GM18870 (cell line): ENCODE measurements at regions not wholly inside any gene's neighbourhood (a gene's known extent, or its start where the extent isn't known, plus 50 kb on each side); places are given as distances from the start of the nearest gene placed in this dataset.
"Not testable (repeated sequence)": the region's sequence is repeated elsewhere in the genome, so short reads cannot be mapped to it uniquely, and the experiment has no call there.

ENCODE experiments used
- ATAC-seq: cut with Tn5 transposase; IDR thresholded peaks from one replicate; pipeline ENCODE4 v1.9.1; 2021; ENCODE audit warnings: moderate library complexity; ENCODE audit not compliant: unreplicated experiment

- no peak for ATAC-seq
Measured at GRCh38 chr2:185473838-185474237, 264.8 kb upstream of the FSIP2 start.

- no peak for ATAC-seq
Measured at GRCh38 chr2:185475914-185476313, 262.7 kb upstream of the FSIP2 start.

- ATAC-seq = peak; percentile 41
Measured at GRCh38 chr2:185477452-185477851, 261.2 kb upstream of the FSIP2 start.

- ATAC-seq = no peak
Measured at GRCh38 chr2:185484602-185485001, 254.0 kb upstream of the FSIP2 start.

- ATAC-seq = no peak
Measured at GRCh38 chr2:185502351-185502750, 236.3 kb upstream of the FSIP2 start.

GRCh38 chr2:185507719-185508118, 230.9 kb upstream of the FSIP2 start:
- ATAC-seq = no peak

GRCh38 chr2:185510060-185510459, 228.5 kb upstream of the FSIP2 start:
- ATAC-seq = no peak

GRCh38 chr2:185511925-185512324, 226.7 kb upstream of the FSIP2 start:
- ATAC-seq = no peak

- ATAC-seq = no peak
Measured at GRCh38 chr2:185522472-185522871, 216.1 kb upstream of the FSIP2 start.

- not testable (repeated sequence) for ATAC-seq
Measured at GRCh38 chr2:185524242-185524641, 214.4 kb upstream of the FSIP2 start.

- ATAC-seq = no peak
Measured at GRCh38 chr2:185526161-185526560, 212.4 kb upstream of the FSIP2 start.

- no peak for ATAC-seq
Measured at GRCh38 chr2:185531721-185532120, 206.9 kb upstream of the FSIP2 start.

GRCh38 chr2:185537689-185538088, 200.9 kb upstream of the FSIP2 start:
- no peak for ATAC-seq

- no peak for ATAC-seq
Measured at GRCh38 chr2:185567196-185567595, 171.4 kb upstream of the FSIP2 start.

GRCh38 chr2:185567940-185568339, 170.7 kb upstream of the FSIP2 start:
- ATAC-seq = no peak

GRCh38 chr2:185578322-185578721, 160.3 kb upstream of the FSIP2 start:
- peak; percentile 83 for ATAC-seq

- ATAC-seq = no peak
Measured at GRCh38 chr2:185583058-185583816, 155.4 kb upstream of the FSIP2 start.

GRCh38 chr2:185585165-185585564, 153.4 kb upstream of the FSIP2 start:
- not testable (repeated sequence) for ATAC-seq

GRCh38 chr2:185591276-185591675, 147.3 kb upstream of the FSIP2 start:
- not testable (repeated sequence) for ATAC-seq

GRCh38 chr2:185607945-185608344, 130.7 kb upstream of the FSIP2 start:
- no peak for ATAC-seq

- ATAC-seq = no peak
Measured at GRCh38 chr2:185608799-185609198, 129.8 kb upstream of the FSIP2 start.

- ATAC-seq = no peak
Measured at GRCh38 chr2:185610301-185610700, 128.3 kb upstream of the FSIP2 start.

GRCh38 chr2:185618625-185619024, 120.0 kb upstream of the FSIP2 start:
- ATAC-seq = no peak
